Esophagus (tissue), 2 donors: ENCODE measurements at regions not wholly inside any gene's neighbourhood (a gene's known extent, or its start where the extent isn't known, plus 50 kb on each side); places are given as distances from the start of the nearest gene placed in this dataset.

Source experiments
- H3K27ac ChIP-seq, 2 donors: one replicate each; pipeline ENCODE4 v1.5.1; 2013; ENCODE audit warnings: low read depth in 2 of 2, mild to moderate bottlenecking in 2 of 2, inconsistent platforms in 1 of 2, low read length in 1 of 2, moderate library complexity in 1 of 2
- H3K27me3 ChIP-seq, 2 donors: one replicate each; pipeline ENCODE4 v1.6.1; 2013; ENCODE audit warnings: low read length in 2 of 2, control low read depth in 1 of 2, mild to moderate bottlenecking in 1 of 2; ENCODE audit not compliant: insufficient read depth in 2 of 2, control insufficient read depth in 1 of 2
- H3K36me3 ChIP-seq, 2 donors: one replicate each; pipeline ENCODE4 v1.6.1; 2013; ENCODE audit warnings: low read length in 1 of 2; ENCODE audit not compliant: control insufficient read depth in 2 of 2, insufficient read depth in 2 of 2
- H3K4me1 ChIP-seq, 2 donors: one replicate each; pipeline ENCODE4 v1.6.1; 2013; ENCODE audit warnings: low read length in 1 of 2; ENCODE audit not compliant: control insufficient read depth in 2 of 2, insufficient read depth in 2 of 2
- H3K4me3 ChIP-seq, 2 donors: one replicate each; pipeline ENCODE4 v1.5.1; 2013; ENCODE audit warnings: low read length in 2 of 2, mild to moderate bottlenecking in 2 of 2, low read depth in 1 of 2, moderate library complexity in 1 of 2
- H3K9me3 ChIP-seq, 2 donors: one replicate each; pipeline ENCODE4 v1.6.1; 2013; ENCODE audit warnings: mild to moderate bottlenecking in 2 of 2, low read depth in 1 of 2, low read length in 1 of 2, moderate library complexity in 1 of 2; ENCODE audit not compliant: control insufficient read depth in 2 of 2, insufficient read depth in 1 of 2
- WGBS, 2 donors: extraction: QIAGEN DNeasy Blood & Tissue Kit; methylation state at CpG; one replicate each; pipeline ENCODE4 v1.1.7; 2013; 5-methylcytosine and 5-hydroxymethylcytosine counted together
- donor health status: healthy with polysubstance abuse.
- donor health status: Bipolar disorder and iron deficiency.

GRCh38 chr7:156434706-156435105 lies 205.9 kb upstream of the RNF32 start:
- Histone ChIP-seq H3K27ac (no peak overlapping the region), H3K4me3 (no peak overlapping the region), H3K9me3 (no peaks in the 10 kb centered on the region), H3K27me3 (no peaks in the 10 kb centered on the region), H3K4me1 (no peaks in the 10 kb centered on the region), H3K36me3 (no peaks in the 10 kb centered on the region)
- 68 to 90% methylated on average over 5 of the region's 5 CpGs for WGBS, 2 donors

GRCh38 chr7:156432018-156432417 lies 208.6 kb upstream of the RNF32 start:
- no peaks in the 10 kb centered on the region for H3K36me3 ChIP-seq
- H3K4me1 ChIP-seq, result no peaks in the 10 kb centered on the region
- no peak overlapping the region for H3K4me3 ChIP-seq
- H3K27ac ChIP-seq, result no peak overlapping the region
- WGBS, 2 donors, result 89 to 91% methylated on average over 11 of the region's 11 CpGs
- no peaks in the 10 kb centered on the region for H3K9me3 ChIP-seq
- no peaks in the 10 kb centered on the region for H3K27me3 ChIP-seq

- 81 to 87% methylated on average over 7 of the region's 7 CpGs for WGBS, 2 donors
Measured at GRCh38 chr7:156430109-156430508, 210.5 kb upstream of the RNF32 start.

GRCh38 chr7:156429514-156429913 lies 211.1 kb upstream of the RNF32 start:
- Histone ChIP-seq H3K27me3 (no peaks in the 10 kb centered on the region), H3K4me3 (no peak overlapping the region), H3K27ac (no peak overlapping the region), H3K9me3 (no peaks in the 10 kb centered on the region), H3K4me1 (no peaks in the 10 kb centered on the region), H3K36me3 (no peaks in the 10 kb centered on the region)
- 90 to 92% methylated on average over 5 of the region's 5 CpGs for WGBS, 2 donors

More at GRCh38 chr7:156430109-156430508, 210.5 kb upstream of the RNF32 start:
- H3K27me3 ChIP-seq, result no peaks in the 10 kb centered on the region
- no peak overlapping the region for H3K27ac ChIP-seq
- no peaks in the 10 kb centered on the region for H3K4me1 ChIP-seq
- no peaks in the 10 kb centered on the region for H3K36me3 ChIP-seq
- no peaks in the 10 kb centered on the region for H3K9me3 ChIP-seq
- no peak overlapping the region for H3K4me3 ChIP-seq

GRCh38 chr7:156423876-156424275 lies 216.7 kb upstream of the RNF32 start:
- no peak overlapping the region for H3K4me3 ChIP-seq
- H3K9me3 ChIP-seq, result no peaks in the 10 kb centered on the region
- H3K4me1 ChIP-seq, result no peaks in the 10 kb centered on the region

GRCh38 chr7:156420496-156420895 lies 220.1 kb upstream of the RNF32 start:
- no peak overlapping the region for H3K27ac ChIP-seq
- no peak overlapping the region for H3K4me3 ChIP-seq
- no peaks in the 10 kb centered on the region for H3K9me3 ChIP-seq
- H3K36me3 ChIP-seq, result no peaks in the 10 kb centered on the region
- no peaks in the 10 kb centered on the region for H3K27me3 ChIP-seq
- no peaks in the 10 kb centered on the region for H3K4me1 ChIP-seq
- 73 to 94% methylated on average over 1 of the region's 1 CpG for WGBS, 2 donors

More at GRCh38 chr7:156423876-156424275, 216.7 kb upstream of the RNF32 start:
- no peaks in the 10 kb centered on the region for H3K27me3 ChIP-seq
- no peak overlapping the region for H3K27ac ChIP-seq
- H3K36me3 ChIP-seq, result no peaks in the 10 kb centered on the region

GRCh38 chr7:156419782-156420181 lies 220.8 kb upstream of the RNF32 start:
- Histone ChIP-seq H3K4me1 (no peaks in the 10 kb centered on the region), H3K4me3 (no peak overlapping the region), H3K27ac (no peak overlapping the region), H3K9me3 (peaks cover 0 to 2% of the 10 kb centered on the region in 2 donors), H3K27me3 (no peaks in the 10 kb centered on the region), H3K36me3 (no peaks in the 10 kb centered on the region)
- WGBS, 2 donors, result 74 to 75% methylated on average over 3 of the region's 3 CpGs

- H3K36me3 ChIP-seq, result no peaks in the 10 kb centered on the region
- H3K4me1 ChIP-seq, result no peaks in the 10 kb centered on the region
- 94 to 97% methylated on average over 11 of the region's 11 CpGs for WGBS, 2 donors
- no peak overlapping the region for H3K4me3 ChIP-seq
- peaks cover 0 to 2% of the 10 kb centered on the region in 2 donors for H3K9me3 ChIP-seq
- no peak overlapping the region for H3K27ac ChIP-seq
- no peaks in the 10 kb centered on the region for H3K27me3 ChIP-seq
Measured at GRCh38 chr7:156402255-156402654, 238.3 kb upstream of the RNF32 start.

GRCh38 chr7:156401617-156402016 lies 239.0 kb upstream of the RNF32 start:
- WGBS, 2 donors, result 91 to 94% methylated on average over 9 of the region's 9 CpGs
- H3K4me1 ChIP-seq, result no peaks in the 10 kb centered on the region
- peaks cover 0 to 2% of the 10 kb centered on the region in 2 donors for H3K9me3 ChIP-seq
- H3K4me3 ChIP-seq, result no peak overlapping the region
- no peak overlapping the region for H3K27ac ChIP-seq
- no peaks in the 10 kb centered on the region for H3K36me3 ChIP-seq
- no peaks in the 10 kb centered on the region for H3K27me3 ChIP-seq

- Histone ChIP-seq H3K27ac (no peak overlapping the region), H3K27me3 (no peaks in the 10 kb centered on the region), H3K9me3 (peaks cover 0 to 2% of the 10 kb centered on the region in 2 donors), H3K4me3 (no peak overlapping the region), H3K4me1 (no peaks in the 10 kb centered on the region), H3K36me3 (no peaks in the 10 kb centered on the region)
- WGBS, 2 donors, result 61 to 62% methylated on average over 5 of the region's 5 CpGs
Measured at GRCh38 chr7:156400046-156400445, 240.5 kb upstream of the RNF32 start.
